Keratinocyte (primary cell): ENCODE measurements at regions not wholly inside any gene's neighbourhood (a gene's known extent, or its start where the extent isn't known, plus 50 kb on each side); places are given as distances from the start of the nearest gene placed in this dataset.

Experiments
- DNase-seq: peaks from one replicate; pipeline ENCODE4 v3.0.0-alpha.2; 2011; ENCODE audit warnings: low read depth, missing footprints, low spot score
- FAIRE-seq: peaks from 2 replicates; lab custom pipeline; 2011; peaks lifted over from hg19 to GRCh38; lab: Jason Lieb, UNC
- H2AFZ ChIP-seq: 2 replicates; pipeline ENCODE4 v1.6.0; 2012; ENCODE audit warnings: low read length, control low read depth, inconsistent platforms; ENCODE audit not compliant: control insufficient read depth
- H3K27ac ChIP-seq: 2 replicates; pipeline ENCODE4 v1.5.1; 2011; ENCODE audit warnings: low read length; ENCODE audit not compliant: control insufficient read depth, insufficient read depth
- H3K27me3 ChIP-seq: 3 replicates; pipeline ENCODE4 v1.6.0; 2011; ENCODE audit warnings: low read length; ENCODE audit not compliant: control insufficient read depth, insufficient read depth; ENCODE audit errors: extremely low read depth
- H3K36me3 ChIP-seq, 2 experiments: 2 replicates in 1 of 2; 3 replicates in 1 of 2; pipeline ENCODE4 v1.5.1; 2011; ENCODE audit warnings: low read length in 2 of 2, mild to moderate bottlenecking in 1 of 2; ENCODE audit not compliant: control insufficient read depth in 2 of 2, insufficient read depth in 2 of 2; ENCODE audit errors: extremely low read depth in 1 of 2
- H3K4me1 ChIP-seq: 3 replicates; pipeline ENCODE4 v1.5.1; 2011; ENCODE audit warnings: low read length; ENCODE audit not compliant: control insufficient read depth, insufficient read depth; ENCODE audit errors: extremely low read depth
- H3K4me2 ChIP-seq: 3 replicates; pipeline ENCODE4 v1.6.0; 2011; ENCODE audit warnings: low read depth, low read length; ENCODE audit not compliant: control insufficient read depth, insufficient read depth; ENCODE audit errors: extremely low read depth
- H3K4me3 ChIP-seq, 3 experiments: fragments of 200-600 bp in 1 of 3; sonication (generic) in 1 of 3; 2 replicates in 2 of 3; 3 replicates in 1 of 3; pipeline ENCODE4 v1.5.1; 2011 to 2016; ENCODE audit warnings: low read length in 3 of 3, mild to moderate bottlenecking in 3 of 3, control low read depth in 2 of 3, inconsistent platforms in 1 of 3, low read depth in 1 of 3, mixed read lengths in 1 of 3, mixed run types in 1 of 3, moderate library complexity in 1 of 3; ENCODE audit not compliant: control insufficient read depth in 2 of 3, insufficient read depth in 2 of 3; ENCODE audit errors: extremely low read depth in 1 of 3
- H3K79me2 ChIP-seq: 2 replicates; pipeline ENCODE4 v1.6.0; 2012; ENCODE audit warnings: low read length; ENCODE audit not compliant: control insufficient read depth, insufficient read depth
- H3K9ac ChIP-seq: 3 replicates; pipeline ENCODE4 v1.6.0; 2011; ENCODE audit warnings: low read length; ENCODE audit not compliant: control insufficient read depth, insufficient read depth; ENCODE audit errors: extremely low read depth
- H3K9me1 ChIP-seq: 3 replicates; pipeline ENCODE4 v1.6.0; 2011; ENCODE audit warnings: low read length; ENCODE audit not compliant: control insufficient read depth, insufficient read depth; ENCODE audit errors: extremely low read depth
- H3K9me3 ChIP-seq: 2 replicates; pipeline ENCODE4 v1.5.1; 2012; ENCODE audit warnings: low read depth, low read length; ENCODE audit not compliant: control insufficient read depth
- H4K20me1 ChIP-seq: 3 replicates; pipeline ENCODE4 v1.6.0; 2011; ENCODE audit warnings: low read length; ENCODE audit not compliant: control insufficient read depth, insufficient read depth; ENCODE audit errors: extremely low read depth
- CTCF ChIP-seq, 3 experiments: IDR thresholded peaks in 1 of 3; conservative IDR thresholded peaks in 1 of 3; optimal IDR thresholded peaks in 1 of 3; 2 replicates in 2 of 3; 3 replicates in 1 of 3; pipeline versions ENCODE3 to v1.5.1; 2011; ENCODE audit warnings: low read length in 3 of 3, mild to moderate bottlenecking in 3 of 3, moderate library complexity in 2 of 3, control low read depth in 1 of 3, inconsistent platforms in 1 of 3; ENCODE audit not compliant: insufficient read depth in 2 of 3; ENCODE audit errors: extremely low read depth in 1 of 3
- EZH2 ChIP-seq: IDR thresholded peaks from one replicate; pipeline ENCODE4 v1.6.1; 2012; ENCODE audit warnings: inconsistent platforms, mild to moderate bottlenecking, low read length, moderate library complexity
- dilution Hi-C: fragments of 300-500 bp; cut with MboI; formaldehyde crosslinking; loops from one replicate; pipeline ENCODE4 v1.7.0; 2020; ENCODE audit warnings: low sequenced_read_pairs; ENCODE audit not compliant: extremely low pct_ligation_motif_present

GRCh38 chr19:28217022-28217421 is 995.9 kb downstream of the UQCRFS1 start:
- Histone ChIP-seq H3K4me2 (no peak overlapping the region), H3K36me3 (no peaks in the 10 kb centered on the region), H3K9me1 (no peaks in the 10 kb centered on the region), H3K27me3 (no peaks in the 10 kb centered on the region), H3K9ac (no peak overlapping the region), H3K4me1 (no peaks in the 10 kb centered on the region), H3K79me2 (no peaks in the 10 kb centered on the region), H3K27ac (no peak overlapping the region), H3K4me3 (no peak overlapping the region), H3K9me3 (peaks cover 2% of the 10 kb centered on the region), H2AFZ (no peak overlapping the region), H4K20me1 (no peaks in the 10 kb centered on the region)
- no peak for TF ChIP-seq EZH2
- no peak for TF ChIP-seq CTCF (optimal IDR thresholded peaks at IDR 0.05 in 1 of 3, IDR thresholded peaks at IDR 0.05 in 1 of 3, conservative IDR thresholded peaks at IDR 0.05 in 1 of 3; ENCODE audit: extremely low read depth in 1 of 3, insufficient read depth in 2 of 3, low read length in 3 of 3)
- FAIRE-seq (no peak), DNase-seq (no peak)
- dilution Hi-C loops = no loop called here

DNA sequence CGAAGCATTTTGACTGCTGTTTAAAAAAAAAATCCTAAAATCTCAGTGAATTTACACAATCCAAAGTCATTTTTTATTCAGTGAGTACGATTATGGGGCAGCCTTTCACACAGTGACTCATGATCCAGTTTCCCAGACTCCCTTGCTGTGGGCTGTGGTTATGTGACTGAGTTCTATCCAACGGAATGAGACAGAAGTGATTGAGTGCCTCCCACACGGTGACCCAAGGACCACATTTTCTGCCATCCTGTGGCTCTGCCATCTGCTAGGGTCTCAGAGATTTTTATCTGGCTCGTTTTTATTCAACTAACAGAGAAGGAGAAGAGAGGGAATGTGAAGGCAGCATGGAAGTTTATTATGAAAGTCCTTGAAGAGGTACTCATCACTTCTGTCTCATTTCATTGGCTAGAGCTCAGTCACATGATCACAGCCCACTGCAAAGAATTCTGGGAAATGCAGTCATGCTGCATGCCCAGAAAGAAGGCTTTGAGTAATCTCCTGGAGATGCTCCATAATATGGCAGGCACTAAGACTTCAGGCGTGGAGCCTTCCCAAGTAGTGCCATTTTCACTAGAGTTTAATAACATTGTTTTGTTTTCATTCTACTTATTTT is 999.4 kb downstream of the UQCRFS1 start:
- no peak for FAIRE-seq
- Histone ChIP-seq H3K9me1 (no peaks in the 10 kb centered on the region), H3K79me2 (no peaks in the 10 kb centered on the region), H3K36me3 (no peaks in the 10 kb centered on the region), H3K4me2 (no peak overlapping the region), H4K20me1 (no peaks in the 10 kb centered on the region), H3K27ac (no peak overlapping the region), H3K9ac (no peak overlapping the region), H2AFZ (no peak overlapping the region), H3K4me3 (no peak overlapping the region), H3K9me3 (peaks cover 2% of the 10 kb centered on the region), H3K27me3 (no peaks in the 10 kb centered on the region), H3K4me1 (no peaks in the 10 kb centered on the region)
- TF ChIP-seq EZH2 (no peak), CTCF (optimal IDR thresholded peaks at IDR 0.05 in 1 of 3, IDR thresholded peaks at IDR 0.05 in 1 of 3, conservative IDR thresholded peaks at IDR 0.05 in 1 of 3; ENCODE audit: extremely low read depth in 1 of 3, insufficient read depth in 2 of 3, low read length in 3 of 3) (no peak)
- DNase-seq = no peak
- dilution Hi-C loops = no loop called here
